Keratinocyte (primary cell): ENCODE measurements at regions not wholly inside any gene's neighbourhood (a gene's known extent, or its start where the extent isn't known, plus 50 kb on each side); places are given as distances from the start of the nearest gene placed in this dataset.

Experiments
- CTCF ChIP-seq, 3 experiments: IDR thresholded peaks in 1 of 3; conservative IDR thresholded peaks in 1 of 3; optimal IDR thresholded peaks in 1 of 3; 2 replicates in 2 of 3; 3 replicates in 1 of 3; pipeline versions ENCODE3 to v1.5.1; 2011; ENCODE audit warnings: low read length in 3 of 3, mild to moderate bottlenecking in 3 of 3, moderate library complexity in 2 of 3, control low read depth in 1 of 3, inconsistent platforms in 1 of 3; ENCODE audit not compliant: insufficient read depth in 2 of 3; ENCODE audit errors: extremely low read depth in 1 of 3
- EZH2 ChIP-seq: IDR thresholded peaks from one replicate; pipeline ENCODE4 v1.6.1; 2012; ENCODE audit warnings: inconsistent platforms, mild to moderate bottlenecking, low read length, moderate library complexity

DNA sequence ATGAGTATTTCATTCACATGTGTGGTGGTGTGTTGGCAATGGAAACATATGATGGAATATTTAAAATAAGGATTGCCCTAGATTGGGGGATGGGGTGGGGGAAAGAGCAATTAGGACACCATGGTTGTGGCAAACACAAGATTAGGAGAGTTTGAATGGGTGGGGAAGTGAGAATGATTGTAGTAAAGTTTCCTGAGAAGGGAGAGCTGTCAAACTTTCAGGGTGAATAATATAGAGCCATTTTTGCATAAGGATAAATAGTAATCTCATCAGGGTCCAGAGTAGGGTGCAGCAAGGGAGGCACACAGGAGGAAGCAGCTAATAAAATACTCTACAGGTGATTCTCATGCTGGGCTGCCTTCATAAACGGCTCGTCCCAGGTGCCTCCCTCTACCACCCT, 294.9 kb upstream of the MARCKS start:
- TF ChIP-seq CTCF (optimal IDR thresholded peaks at IDR 0.05 in 1 of 3, IDR thresholded peaks at IDR 0.05 in 1 of 3, conservative IDR thresholded peaks at IDR 0.05 in 1 of 3; ENCODE audit: extremely low read depth in 1 of 3, insufficient read depth in 2 of 3, low read length in 3 of 3) (no peak), EZH2 (no peak)
